Adrenal gland (tissue), 9 donors: ENCODE measurements at regions not wholly inside any gene's neighbourhood (a gene's known extent, or its start where the extent isn't known, plus 50 kb on each side); places are given as distances from the start of the nearest gene placed in this dataset.
"Not testable (repeated sequence)": the region's sequence is repeated elsewhere in the genome, so short reads cannot be mapped to it uniquely, and the experiment has no call there.

ENCODE experiments used
- DNase-seq, 7 donors: peaks; one replicate each; pipeline ENCODE4 v3.0.0-alpha.2; 2019 to 2020
- H3K27ac ChIP-seq, 5 donors: fragments of 200-600 bp; sonication (generic) in 4 of 5; 1 replicate in 3 of 5; 2 replicates in 2 of 5; pipeline versions ENCODE4 v1.5.1 to v1.8.0; 2016 to 2020; ENCODE audit warnings: mild to moderate bottlenecking in 1 of 5
- H3K27me3 ChIP-seq: fragments of 200-600 bp; 2 replicates; pipeline ENCODE4 v1.8.0; 2021
- H3K36me3 ChIP-seq, 2 donors: fragments of 200-600 bp; replicated peaks in 1 of 2; 1 replicate in 1 of 2; 2 replicates in 1 of 2; pipeline versions ENCODE4 v1.5.1 to v1.8.0; 2018 to 2022
- H3K4me1 ChIP-seq, 2 donors: fragments of 200-600 bp; replicated peaks in 1 of 2; 1 replicate in 1 of 2; 2 replicates in 1 of 2; pipeline versions ENCODE4 v1.5.1 to v1.8.0; 2018 to 2021
- H3K4me3 ChIP-seq, 4 donors: fragments of 200-600 bp; sonication (generic) in 3 of 4; one replicate each; pipeline ENCODE4 v1.5.1; 2016 to 2018
- H3K9me3 ChIP-seq, 3 donors: fragments of 200-600 bp; sonication (generic) in 1 of 3; replicated peaks in 1 of 3; 1 replicate in 2 of 3; 2 replicates in 1 of 3; pipeline versions ENCODE4 v1.5.1 to v1.8.0; 2016 to 2021
- CTCF ChIP-seq, 6 experiments: fragments of 450-650 bp in 4 of 6; fragments of 200-600 bp in 2 of 6; sonication (generic) in 1 of 6; IDR thresholded peaks; 1 replicate in 5 of 6; 2 replicates in 1 of 6; pipeline versions ENCODE4 v1.5.1 to v1.8.0; 2016 to 2021; ENCODE audit warnings: antibody characterized with exemption in 6 of 6, mild to moderate bottlenecking in 2 of 6, moderate library complexity in 1 of 6
- POLR2A ChIP-seq, 2 donors: fragments of 450-650 bp; IDR thresholded peaks; one replicate each; pipeline ENCODE4 v1.6.1; 2017; ENCODE audit warnings: antibody characterized with exemption in 2 of 2, mild to moderate bottlenecking in 2 of 2, moderate library complexity in 1 of 2
- WGBS, 4 donors: extraction: QIAGEN DNeasy Blood & Tissue Kit in 2 of 4; methylation state at CpG; one replicate each; pipeline versions ENCODE4 v1.1.5 to v1.1.7; 2013 to 2017; 5-methylcytosine and 5-hydroxymethylcytosine counted together
- intact Hi-C, 2 donors: fragments of 100-400 bp; cut with DNase I; formaldehyde crosslinking; loops; one replicate each; pipeline versions ENCODE4 v1.14.1 to v1.15.0; 2022 to 2023
- donor health status: healthy with polysubstance abuse.
- donor health status: Bipolar disorder and iron deficiency.
- donor health status: DM: yes; HTN: yes; CAD: no.
- donor health status: DM: no; HTN: no; CAD: no.
- donor health status: DM: no; HTN: no; CAD: no.

- no peak overlapping the region for H3K27ac ChIP-seq
- no peaks in the 10 kb centered on the region for H3K9me3 ChIP-seq
- DNase-seq = peak; percentile 41 to 73 (median 61)
- no peaks in the 10 kb centered on the region for H3K27me3 ChIP-seq
- WGBS, 4 donors = 35 to 49% (median 45%) methylated on average over 3 of the region's 3 CpGs
- peak; percentile 78 to 98 (median 92) for TF ChIP-seq CTCF (IDR thresholded peaks at IDR 0.05)
- TF ChIP-seq POLR2A (IDR thresholded peaks at IDR 0.05) = no peak
- intact Hi-C loops = loop anchor here (5.0 to 10.0 kb wide), 2 partner anchors 481 to 488 kb away; no protein-coding TSS in a partner anchor
- no peaks in the 10 kb centered on the region for H3K36me3 ChIP-seq
- no peaks in the 10 kb centered on the region for H3K4me1 ChIP-seq
- H3K4me3 ChIP-seq = no peak overlapping the region
Observed at GRCh38 chr10:62594093-62594520, 210.4 kb upstream of the ADO start.

DNA sequence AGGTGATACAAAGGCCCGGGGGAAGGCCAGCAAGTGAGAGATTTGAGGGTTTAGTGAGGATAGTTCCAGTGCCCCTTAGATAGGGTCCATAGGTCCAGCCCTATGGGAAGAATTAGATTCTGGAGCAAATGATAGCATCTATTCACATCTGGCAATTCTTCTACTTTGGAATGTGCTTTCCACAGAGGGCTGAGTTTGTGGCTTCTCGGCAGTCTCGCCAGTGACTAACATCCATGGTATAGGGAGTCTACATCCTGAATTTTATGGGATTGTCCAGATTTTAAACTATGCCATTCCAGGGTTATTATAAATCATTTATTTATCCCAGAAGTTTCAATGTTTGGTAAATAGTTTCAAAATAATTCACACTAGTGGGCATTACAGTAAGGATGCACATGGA is 207.3 kb upstream of the ADO start:
- H3K27ac ChIP-seq = no peak overlapping the region
- 94 to 96% (median 95%) methylated on average over 3 of the region's 3 CpGs for WGBS, 4 donors
- no peak overlapping the region for H3K4me3 ChIP-seq
- no peaks in the 10 kb centered on the region for H3K36me3 ChIP-seq
- intact Hi-C loops = loop anchor here in 1 of 2 donors (10.0 kb wide), 1 partner anchor 478 kb away; no protein-coding TSS in a partner anchor
- no peaks in the 10 kb centered on the region for H3K9me3 ChIP-seq
- DNase-seq = no peak
- no peaks in the 10 kb centered on the region for H3K4me1 ChIP-seq
- no peaks in the 10 kb centered on the region for H3K27me3 ChIP-seq
- TF ChIP-seq POLR2A (IDR thresholded peaks at IDR 0.05) (no peak), CTCF (IDR thresholded peaks at IDR 0.05) (no peak)

- Histone ChIP-seq H3K9me3 (no peaks in the 10 kb centered on the region), H3K4me1 (no peaks in the 10 kb centered on the region), H3K36me3 (no peaks in the 10 kb centered on the region), H3K4me3 (no peak overlapping the region), H3K27me3 (no peaks in the 10 kb centered on the region), H3K27ac (no peak overlapping the region)
- no peak for DNase-seq
- intact Hi-C loops = loop anchor here in 1 of 2 donors (10.0 kb wide), 1 partner anchor 476 kb away; no protein-coding TSS in a partner anchor
- WGBS, 4 donors = 53 to 75% (median 62%) methylated on average over 2 of the region's 2 CpGs
- TF ChIP-seq CTCF (IDR thresholded peaks at IDR 0.05) (no peak), POLR2A (IDR thresholded peaks at IDR 0.05) (no peak)
Observed at GRCh38 chr10:62599161-62599560, 205.4 kb upstream of the ADO start.

DNA sequence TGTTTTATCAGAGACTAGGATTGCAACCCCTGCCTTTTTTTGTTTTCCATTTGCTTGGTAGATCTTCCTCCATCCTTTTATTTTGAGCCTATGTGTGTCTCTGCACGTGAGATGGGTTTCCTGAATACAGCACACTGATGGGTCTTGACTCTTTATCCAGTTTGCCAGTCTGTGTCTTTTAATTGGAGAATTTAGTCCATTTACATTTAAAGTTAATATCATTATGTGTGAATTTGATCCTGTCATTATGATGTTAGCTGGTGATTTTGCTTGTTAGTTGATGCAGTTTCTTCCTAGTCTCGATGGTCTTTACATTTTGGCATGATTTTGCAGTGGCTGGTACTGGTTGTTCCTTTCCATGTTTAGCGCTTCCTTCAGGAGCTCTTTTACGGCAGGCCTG is 198.0 kb upstream of the ADO start:
- H3K27me3 ChIP-seq, H3K27ac ChIP-seq, H3K9me3 ChIP-seq, H3K4me3 ChIP-seq, intact Hi-C loops, DNase-seq, H3K4me1 ChIP-seq, H3K36me3 ChIP-seq: not testable (repeated sequence)
- 88 to 93% (median 90%) methylated on average over 3 to 4 of the region's 4 CpGs for WGBS, 4 donors

DNA sequence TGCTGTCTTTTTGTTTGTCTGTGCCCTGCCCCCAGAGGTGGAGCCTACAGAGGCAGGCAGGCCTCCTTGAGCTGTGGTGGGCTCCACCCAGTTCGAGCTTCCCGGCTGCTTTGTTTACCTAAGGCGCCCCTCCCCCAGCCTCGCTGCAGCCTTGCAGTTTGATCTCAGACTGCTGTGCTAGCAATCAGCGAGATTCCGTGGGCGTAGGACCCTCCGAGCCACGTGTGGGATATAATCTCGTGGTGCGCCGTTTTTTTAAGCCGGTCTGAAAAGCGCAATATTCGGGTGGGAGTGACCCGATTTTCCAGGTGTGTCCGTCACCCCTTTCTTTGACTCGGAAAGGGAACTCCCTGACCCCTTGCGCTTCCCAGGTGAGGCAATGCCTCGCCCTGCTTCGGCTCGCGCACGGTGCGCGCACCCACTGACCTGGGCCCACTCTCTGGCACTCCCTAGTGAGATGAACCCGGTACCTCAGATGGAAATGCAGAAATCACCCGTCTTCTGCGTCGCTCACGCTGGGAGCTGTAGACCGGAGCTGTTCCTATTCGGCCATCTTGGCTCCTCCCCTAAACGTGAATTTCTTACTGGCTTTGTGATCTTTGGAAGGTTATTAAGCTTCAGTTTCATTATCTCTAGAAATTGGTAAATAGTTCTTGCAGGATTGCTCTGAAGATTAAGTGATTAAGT is 196.2 kb upstream of the ADO start:
- H3K36me3 ChIP-seq, H3K9me3 ChIP-seq, DNase-seq, intact Hi-C loops, H3K27ac ChIP-seq, H3K4me1 ChIP-seq, H3K27me3 ChIP-seq, H3K4me3 ChIP-seq: not testable (repeated sequence)
- 65 to 85% (median 72%) methylated on average over 14 to 30 of the region's 34 CpGs for WGBS, 4 donors
